Liver (tissue), 8 donors: ENCODE measurements at regions not wholly inside any gene's neighbourhood (a gene's known extent, or its start where the extent isn't known, plus 50 kb on each side); places are given as distances from the start of the nearest gene placed in this dataset.

Experiments used
- DNase-seq: peaks from one replicate; pipeline ENCODE4 v3.0.0-alpha.2; 2017; ENCODE audit warnings: low spot score
- H3K27ac ChIP-seq, 2 donors: one replicate each; pipeline ENCODE4 v1.7.0; 2013; ENCODE audit warnings: inconsistent platforms in 2 of 2, low read length in 2 of 2, control low read depth in 1 of 2, low read depth in 1 of 2, mild to moderate bottlenecking in 1 of 2
- H3K27me3 ChIP-seq, 4 donors: one replicate each; pipeline versions ENCODE4 v1.6.1 to v1.7.0; 2013; ENCODE audit warnings: low read length in 3 of 4, inconsistent platforms in 1 of 4, mild to moderate bottlenecking in 1 of 4, moderate library complexity in 1 of 4; ENCODE audit not compliant: control insufficient read depth in 4 of 4, insufficient read depth in 4 of 4
- H3K36me3 ChIP-seq, 4 donors: one replicate each; pipeline versions ENCODE4 v1.6.1 to v1.7.0; 2013; ENCODE audit warnings: low read length in 3 of 4, mild to moderate bottlenecking in 3 of 4, low read depth in 1 of 4, moderate library complexity in 1 of 4; ENCODE audit not compliant: control insufficient read depth in 4 of 4, insufficient read depth in 3 of 4
- H3K4me1 ChIP-seq, 4 donors: one replicate each; pipeline versions ENCODE4 v1.6.1 to v1.7.0; 2013; ENCODE audit warnings: low read length in 3 of 4, mild to moderate bottlenecking in 3 of 4, moderate library complexity in 1 of 4; ENCODE audit not compliant: control insufficient read depth in 4 of 4, insufficient read depth in 4 of 4
- H3K4me3 ChIP-seq, 3 donors: one replicate each; pipeline versions ENCODE4 v1.6.1 to v1.7.0; 2013; ENCODE audit warnings: low read length in 3 of 3, control low read depth in 1 of 3, low read depth in 1 of 3, mild to moderate bottlenecking in 1 of 3
- H3K9ac ChIP-seq, 2 donors: one replicate each; pipeline ENCODE4 v1.7.0; 2013; ENCODE audit warnings: low read length in 2 of 2, mild to moderate bottlenecking in 2 of 2, moderate library complexity in 2 of 2, control low read depth in 1 of 2, low read depth in 1 of 2
- H3K9me3 ChIP-seq, 4 donors: one replicate each; pipeline versions ENCODE4 v1.6.1 to v1.7.0; 2013; ENCODE audit warnings: low read length in 3 of 4; ENCODE audit not compliant: control insufficient read depth in 4 of 4
- ATF3 ChIP-seq: IDR thresholded peaks from 2 replicates; pipeline ENCODE4 v1.6.1; 2016; ENCODE audit warnings: antibody characterized with exemption
- CTCF ChIP-seq: fragments of 150-350 bp; IDR thresholded peaks from 2 replicates; pipeline ENCODE4 v1.5.1; 2017; ENCODE audit warnings: improper control_type of control experiment, low read depth, low read length; ENCODE audit not compliant: missing input control
- EGR1 ChIP-seq, 2 donors: IDR thresholded peaks; 2 replicates each; pipeline ENCODE4 v1.6.1; 2016 to 2018; ENCODE audit warnings: antibody characterized with exemption in 2 of 2, low read depth in 2 of 2
- FOXA1 ChIP-seq: IDR thresholded peaks from 2 replicates; pipeline ENCODE4 v1.6.1; 2016; ENCODE audit warnings: antibody characterized with exemption
- FOXA2 ChIP-seq: IDR thresholded peaks from 2 replicates; pipeline ENCODE4 v1.6.1; 2016; ENCODE audit warnings: antibody characterized with exemption
- GABPA ChIP-seq, 2 donors: IDR thresholded peaks in 1 of 2; conservative IDR thresholded peaks in 1 of 2; 2 replicates each; pipeline ENCODE4 v1.6.1; 2016; ENCODE audit warnings: antibody characterized with exemption in 2 of 2, mild to moderate bottlenecking in 1 of 2, moderate library complexity in 1 of 2
- HNF4A ChIP-seq, 2 donors: conservative IDR thresholded peaks; 2 replicates each; pipeline ENCODE4 v1.6.1; 2016; ENCODE audit warnings: antibody characterized with exemption in 2 of 2, mild to moderate bottlenecking in 2 of 2
- NR2F2 ChIP-seq: IDR thresholded peaks from 2 replicates; pipeline ENCODE4 v1.6.1; 2016; ENCODE audit warnings: antibody characterized with exemption
- RAD21 ChIP-seq, 2 donors: IDR thresholded peaks; 2 replicates each; pipeline ENCODE4 v1.6.1; 2016; ENCODE audit warnings: antibody characterized with exemption in 2 of 2, mild to moderate bottlenecking in 2 of 2
- REST ChIP-seq: IDR thresholded peaks from 2 replicates; pipeline ENCODE4 v1.6.1; 2016; ENCODE audit warnings: antibody characterized with exemption, mild to moderate bottlenecking
- RXRA ChIP-seq, 2 donors: IDR thresholded peaks; 2 replicates each; pipeline ENCODE4 v1.6.1; 2017 to 2018; ENCODE audit warnings: antibody characterized with exemption in 2 of 2, mild to moderate bottlenecking in 1 of 2
- SP1 ChIP-seq: IDR thresholded peaks from 2 replicates; pipeline ENCODE4 v1.6.1; 2018; ENCODE audit warnings: antibody characterized with exemption, mild to moderate bottlenecking
- TAF1 ChIP-seq: conservative IDR thresholded peaks from 2 replicates; pipeline ENCODE4 v1.6.1; 2016; ENCODE audit warnings: antibody characterized with exemption, mild to moderate bottlenecking
- YY1 ChIP-seq: IDR thresholded peaks from 2 replicates; pipeline ENCODE4 v1.6.1; 2016; ENCODE audit warnings: antibody characterized with exemption, mild to moderate bottlenecking
- ZBTB33 ChIP-seq: IDR thresholded peaks from 2 replicates; pipeline ENCODE4 v1.6.1; 2016; ENCODE audit warnings: antibody characterized with exemption
- WGBS: extraction: QIAGEN DNeasy Blood & Tissue Kit; methylation state at CpG from one replicate; pipeline ENCODE4 v1.1.7; 2013; 5-methylcytosine and 5-hydroxymethylcytosine counted together
- donor health status: healthy.
- donor health status: healthy.
- donor health status: healthy.
- donor health status: healthy.
- donor health status: healthy.

- Histone ChIP-seq H3K4me1 (peaks cover 0 to 8% (median under 1%) of the 10 kb centered on the region in 4 donors), H3K9me3 (no peaks in the 10 kb centered on the region), H3K9ac (no peak overlapping the region), H3K4me3 (no peak overlapping the region), H3K27ac (no peak overlapping the region), H3K27me3 (no peaks in the 10 kb centered on the region), H3K36me3 (no peaks in the 10 kb centered on the region)
- WGBS, result 75% methylated on average over 2 of the region's 2 CpGs
- TF ChIP-seq SP1 (no peak), YY1 (no peak), RXRA (IDR thresholded peaks at IDR 0.05) (no peak), EGR1 (IDR thresholded peaks at IDR 0.05; ENCODE audit: low read depth in 2 of 2) (no peak), GABPA (IDR thresholded peaks at IDR 0.05 in 1 of 2, conservative IDR thresholded peaks at IDR 0.05 in 1 of 2) (no peak), ATF3 (no peak), CTCF (no peak), TAF1 (no peak), RAD21 (IDR thresholded peaks at IDR 0.05) (no peak), FOXA1 (no peak), ZBTB33 (no peak)
- DNase-seq, result no peak
Observed at GRCh38 chr5:152900332-152900731, 495.3 kb upstream of the NMUR2 start.

- H3K36me3 ChIP-seq, result no peaks in the 10 kb centered on the region
- TF ChIP-seq NR2F2 (no peak), GABPA (IDR thresholded peaks at IDR 0.05 in 1 of 2, conservative IDR thresholded peaks at IDR 0.05 in 1 of 2) (no peak), RXRA (IDR thresholded peaks at IDR 0.05) (peak in 1 of 2 donors; percentile 28)
- H3K9me3 ChIP-seq, result no peaks in the 10 kb centered on the region
- H3K9ac ChIP-seq, result no peak overlapping the region
- no peak overlapping the region for H3K27ac ChIP-seq
- no peak overlapping the region for H3K4me3 ChIP-seq
- H3K27me3 ChIP-seq, result no peaks in the 10 kb centered on the region
- WGBS, result 34% methylated on average over 2 of the region's 2 CpGs
- DNase-seq, result no peak
- peaks cover 0 to 8% (median under 1%) of the 10 kb centered on the region in 4 donors for H3K4me1 ChIP-seq
Observed at GRCh38 chr5:152901754-152902153, 496.7 kb upstream of the NMUR2 start.

GRCh38 chr5:152905286-152905685 is 500.2 kb upstream of the NMUR2 start:
- H3K27me3 ChIP-seq, result no peaks in the 10 kb centered on the region
- H3K4me3 ChIP-seq, result no peak overlapping the region
- DNase-seq, result no peak
- no peak overlapping the region for H3K27ac ChIP-seq
- H3K36me3 ChIP-seq, result no peaks in the 10 kb centered on the region
- no peak overlapping the region for H3K9ac ChIP-seq
- H3K4me1 ChIP-seq, result peaks cover 2 to 11% (median 4%) of the 10 kb centered on the region in 4 donors
- H3K9me3 ChIP-seq, result no peaks in the 10 kb centered on the region
- 31% methylated on average over 1 of the region's 1 CpG for WGBS
- no peak for TF ChIP-seq TAF1
- no peak for TF ChIP-seq FOXA2
- no peak for TF ChIP-seq ZBTB33
- no peak for TF ChIP-seq ATF3
- no peak for TF ChIP-seq YY1
- TF ChIP-seq REST, result no peak
- no peak for TF ChIP-seq RXRA (IDR thresholded peaks at IDR 0.05)
- no peak for TF ChIP-seq HNF4A (conservative IDR thresholded peaks at IDR 0.05)
- TF ChIP-seq RAD21 (IDR thresholded peaks at IDR 0.05), result no peak
